T-cell (primary cell): ENCODE measurements at regions not wholly inside any gene's neighbourhood (a gene's known extent, or its start where the extent isn't known, plus 50 kb on each side); places are given as distances from the start of the nearest gene placed in this dataset.

Experiments used
- ATAC-seq, 4 experiments: fragments of 200-7000 bp in 3 of 4; fragments of 150-1000 bp in 1 of 4; cut with Tn5 transposase; replicated peaks in 1 of 4; 1 replicate in 3 of 4; 2 replicates in 1 of 4; pipeline ENCODE4 v1.10.0; 2021; ENCODE audit warnings: moderate library complexity in 3 of 4, mild to moderate bottlenecking in 2 of 4, moderate number of reproducible peaks in 1 of 4
- CTCF ChIA-PET, 2 donors: fragments of 300-600 bp; sonication (Branson Sonifier 250); formaldehyde crosslinking; loops; one replicate each; lab custom pipeline; 2022; ENCODE audit warnings: antibody characterized with exemption in 2 of 2; lab: Charles Lee
- POLR2A ChIA-PET, 2 donors: fragments of 300-600 bp; sonication (Branson Sonifier 250); formaldehyde crosslinking; loops; one replicate each; lab custom pipeline; 2022; ENCODE audit warnings: antibody characterized with exemption in 2 of 2; lab: Charles Lee
- DNase-seq, 35 experiments: peaks; one replicate each; pipeline versions ENCODE4 v3.0.0 to v3.0.0-alpha.2; 2013 to 2023
- H3K27ac ChIP-seq: one replicate; pipeline ENCODE4 v1.5.1; 2013; ENCODE audit warnings: low read length
- H3K27me3 ChIP-seq, 2 experiments: replicated peaks in 1 of 2; 1 replicate in 1 of 2; 2 replicates in 1 of 2; pipeline versions ENCODE4 v1.6.1 to v1.7.0; 2013; ENCODE audit warnings: low read length in 1 of 2, mixed read lengths in 1 of 2; ENCODE audit not compliant: control insufficient read depth in 2 of 2, insufficient read depth in 2 of 2; ENCODE audit errors: extremely low read depth in 1 of 2
- H3K36me3 ChIP-seq, 2 donors: 1 replicate in 1 of 2; 2 replicates in 1 of 2; pipeline versions ENCODE4 v1.6.1 to v1.7.0; 2013; ENCODE audit warnings: low read length in 1 of 2; ENCODE audit not compliant: control insufficient read depth in 2 of 2, insufficient read depth in 1 of 2; ENCODE audit errors: extremely low read depth in 1 of 2
- H3K4me1 ChIP-seq, 2 experiments: 1 replicate in 1 of 2; 2 replicates in 1 of 2; pipeline versions ENCODE4 v1.6.1 to v1.7.0; 2013; ENCODE audit warnings: low read length in 2 of 2, mixed read lengths in 1 of 2; ENCODE audit not compliant: insufficient read depth in 2 of 2, control insufficient read depth in 1 of 2; ENCODE audit errors: extremely low read depth in 1 of 2
- H3K4me3 ChIP-seq, 2 donors: 1 replicate in 1 of 2; 2 replicates in 1 of 2; pipeline versions ENCODE4 v1.5.1 to v1.7.0; 2013; ENCODE audit warnings: mild to moderate bottlenecking in 2 of 2, low read length in 1 of 2, moderate library complexity in 1 of 2; ENCODE audit not compliant: control insufficient read depth in 1 of 2; ENCODE audit errors: extremely low read depth in 1 of 2
- H3K9me3 ChIP-seq: 2 replicates; pipeline ENCODE4 v1.7.0; 2013
- H3K27ac Mint-ChIP-seq, 2 donors: one replicate each; pipeline ENCODE4 v1.8.0; 2020 to 2021; ENCODE audit warnings: mild to moderate bottlenecking in 2 of 2, mixed read lengths in 2 of 2
- H3K27me3 Mint-ChIP-seq, 2 donors: one replicate each; pipeline ENCODE4 v1.8.0; 2021 to 2022; ENCODE audit warnings: mixed read lengths in 2 of 2
- H3K36me3 Mint-ChIP-seq: one replicate; pipeline ENCODE4 v1.8.0; 2021; ENCODE audit warnings: mixed read lengths
- H3K4me1 Mint-ChIP-seq, 3 donors: one replicate each; pipeline ENCODE4 v1.8.0; 2020 to 2022; ENCODE audit warnings: mixed read lengths in 3 of 3, mild to moderate bottlenecking in 1 of 3
- H3K4me3 Mint-ChIP-seq, 3 donors: one replicate each; pipeline ENCODE4 v1.8.0; 2020 to 2022; ENCODE audit warnings: mild to moderate bottlenecking in 3 of 3, mixed read lengths in 3 of 3, moderate library complexity in 3 of 3
- H3K9me3 Mint-ChIP-seq, 3 donors: one replicate each; pipeline ENCODE4 v1.8.0; 2020 to 2022; ENCODE audit warnings: mixed read lengths in 3 of 3
- WGBS: methylation state at CpG from one replicate; pipeline ENCODE4 v1.1.5; 2013; ENCODE audit warnings: missing lambda C conversion rate; ENCODE audit not compliant: insufficient coverage; 5-methylcytosine and 5-hydroxymethylcytosine counted together

DNA sequence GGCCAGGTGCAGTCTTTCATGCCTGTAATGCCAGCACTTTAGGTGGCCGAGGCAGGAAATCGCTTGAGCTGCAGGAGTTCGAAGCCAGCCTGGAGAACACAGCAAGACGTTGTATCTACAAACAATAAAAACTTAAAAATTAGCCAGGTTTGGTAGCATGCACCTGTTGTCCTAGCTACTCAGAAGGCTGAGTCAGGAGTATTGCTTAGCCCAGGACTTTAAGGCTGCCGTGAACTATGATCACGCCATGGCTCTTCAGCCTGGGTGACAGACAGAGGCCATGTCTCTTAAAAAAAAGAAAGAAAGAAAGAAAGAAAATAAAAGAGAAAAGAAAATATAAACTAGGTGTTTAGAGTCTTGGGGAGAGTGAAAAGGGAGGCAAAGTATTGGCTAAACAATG, 96.4 kb upstream of the PDE5A start:
- ChIA-PET CTCF (no interaction called here), POLR2A (interaction anchor here in 1 of 2 donors (0.7 kb wide), 1 partner anchor 38 kb away, joined by 3 read pairs; no protein-coding TSS in a partner anchor)
- DNase-seq (no peak), ATAC-seq (no peak)
- Mint-ChIP-seq H3K36me3 (no peaks in the 10 kb centered on the region), H3K4me1 (no peaks in the 10 kb centered on the region), H3K4me3 (no peak overlapping the region), H3K9me3 (peaks cover 0 to 8% (median 4%) of the 10 kb centered on the region in 3 donors), H3K27ac (no peak overlapping the region), H3K27me3 (no peaks in the 10 kb centered on the region)
- no peaks in the 10 kb centered on the region for H3K36me3 ChIP-seq
- H3K4me3 ChIP-seq, result no peak overlapping the region
- no peaks in the 10 kb centered on the region for H3K27me3 ChIP-seq
- no peaks in the 10 kb centered on the region for H3K4me1 ChIP-seq
- 92% methylated on average over 6 of the region's 6 CpGs for WGBS
- H3K27ac ChIP-seq, result no peak overlapping the region
- no peaks in the 10 kb centered on the region for H3K9me3 ChIP-seq

DNA sequence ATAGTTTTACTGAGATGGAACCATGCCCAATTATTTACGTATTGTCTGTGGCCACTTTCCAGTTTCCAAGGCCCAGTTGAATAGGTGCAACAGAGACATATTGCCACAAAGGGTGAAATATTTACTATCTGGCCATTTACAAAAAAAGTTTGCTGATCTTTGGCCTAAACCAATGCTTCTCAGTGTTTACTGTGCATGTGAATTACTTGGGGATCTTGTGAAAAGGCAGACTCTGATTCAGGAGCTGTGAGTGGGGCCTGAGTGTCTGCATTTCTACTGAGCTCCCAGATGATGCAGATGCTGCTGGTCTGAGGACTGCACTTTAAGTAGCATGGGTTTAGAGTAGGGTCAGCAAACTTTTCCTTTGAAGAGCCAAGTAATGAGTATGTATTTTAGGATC, 94.1 kb upstream of the PDE5A start:
- ATAC-seq, result no peak
- no CpG with 5 or more reads among the region's 1 CpG for WGBS

DNA sequence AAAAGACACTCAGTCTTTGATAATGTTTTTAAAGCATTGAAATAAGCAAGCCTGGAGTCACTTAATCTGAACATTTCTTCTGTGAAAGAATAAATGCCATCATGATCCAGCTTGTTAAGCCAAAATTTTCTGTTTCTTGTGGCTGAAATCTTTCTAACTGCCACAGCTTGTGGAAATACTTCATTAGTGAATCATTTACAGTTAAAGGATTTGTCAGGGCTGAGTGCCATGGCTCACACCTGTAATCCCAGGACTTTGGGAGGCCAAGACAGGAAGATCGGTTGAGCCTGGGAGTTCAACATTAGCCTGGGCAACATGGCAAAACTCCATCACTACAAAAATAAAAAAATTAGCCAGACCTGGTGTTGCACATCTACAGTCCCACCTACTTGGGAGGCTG, 93.3 kb upstream of the PDE5A start:
- Mint-ChIP-seq H3K4me3 (no peak overlapping the region), H3K27me3 (no peaks in the 10 kb centered on the region), H3K4me1 (no peaks in the 10 kb centered on the region), H3K9me3 (peaks cover 7 to 22% (median 13%) of the 10 kb centered on the region in 3 donors), H3K36me3 (no peaks in the 10 kb centered on the region), H3K27ac (no peak overlapping the region)
- ChIA-PET CTCF (no interaction called here), POLR2A (no interaction called here)
- H3K9me3 ChIP-seq, result no peaks in the 10 kb centered on the region
- H3K27ac ChIP-seq, result no peak overlapping the region
- WGBS, result no CpG with 5 or more reads among the region's 1 CpG
- ATAC-seq (no peak), DNase-seq (no peak)
- H3K4me3 ChIP-seq, result no peak overlapping the region
- H3K36me3 ChIP-seq, result no peaks in the 10 kb centered on the region
- H3K27me3 ChIP-seq, result no peaks in the 10 kb centered on the region
- H3K4me1 ChIP-seq, result no peaks in the 10 kb centered on the region

More for the DNA sequence above, 94.1 kb upstream of the PDE5A start:
- H3K9me3 Mint-ChIP-seq, result peaks cover 7 to 22% (median 13%) of the 10 kb centered on the region in 3 donors
- Histone ChIP-seq H3K4me1 (no peaks in the 10 kb centered on the region), H3K4me3 (no peak overlapping the region), H3K9me3 (no peaks in the 10 kb centered on the region), H3K27ac (no peak overlapping the region), H3K36me3 (no peaks in the 10 kb centered on the region), H3K27me3 (no peaks in the 10 kb centered on the region)
- CTCF ChIA-PET, result no interaction called here
- POLR2A ChIA-PET, result no interaction called here
- no peaks in the 10 kb centered on the region for H3K4me1 Mint-ChIP-seq
- H3K4me3 Mint-ChIP-seq, result no peak overlapping the region
- H3K27me3 Mint-ChIP-seq, result no peaks in the 10 kb centered on the region
- no peak for DNase-seq
- H3K27ac Mint-ChIP-seq, result no peak overlapping the region
- H3K36me3 Mint-ChIP-seq, result no peaks in the 10 kb centered on the region

DNA sequence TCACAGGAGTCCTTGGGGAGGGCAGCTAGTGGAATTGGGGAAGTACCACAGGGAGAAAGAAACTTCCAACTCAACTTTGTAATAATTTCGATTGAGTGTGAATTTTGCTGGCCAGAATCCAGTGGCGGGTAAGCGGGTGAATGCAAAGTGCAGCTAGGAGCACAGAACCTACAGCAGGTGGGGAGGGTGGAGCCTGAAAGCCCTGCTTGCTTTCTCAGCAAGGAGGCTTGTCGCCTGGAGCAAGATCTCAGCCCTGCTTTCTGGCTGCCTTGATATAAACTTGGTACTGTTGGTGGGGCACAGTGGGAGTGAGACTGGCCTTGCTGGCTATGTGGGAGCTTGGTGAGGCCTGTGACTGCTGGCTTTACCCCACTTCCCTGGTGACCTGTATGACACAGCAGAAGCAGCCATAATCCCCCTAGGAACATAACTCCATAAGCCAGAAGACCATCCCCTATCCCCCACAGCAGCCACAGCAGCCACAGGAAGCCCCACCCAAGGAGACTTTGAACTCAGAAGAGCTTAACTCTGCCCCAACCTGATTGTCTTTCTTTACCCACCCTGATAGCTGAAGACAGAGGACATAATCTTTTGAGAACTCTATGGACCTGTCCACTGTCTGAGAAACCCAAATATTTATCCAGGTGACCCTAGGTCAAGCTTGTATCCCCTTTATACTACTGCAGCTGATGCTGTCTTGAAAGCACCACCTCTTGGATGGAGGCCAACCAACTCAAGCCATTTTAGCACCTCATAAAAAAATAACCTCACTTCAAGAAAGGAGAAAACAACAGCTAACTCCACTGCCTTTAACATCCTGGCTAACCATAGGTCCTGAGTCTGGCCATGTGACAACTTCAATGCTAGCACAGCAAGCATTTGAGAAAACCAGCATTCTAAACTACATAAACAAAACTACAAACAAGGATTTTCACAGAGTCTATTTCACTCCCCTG, 87.2 kb upstream of the PDE5A start:
- H3K27me3 Mint-ChIP-seq, result peaks cover 3 to 12% of the 10 kb centered on the region in 2 donors
- no peaks in the 10 kb centered on the region for H3K4me1 Mint-ChIP-seq
- peaks cover 0 to 5% of the 10 kb centered on the region in 2 experiments for H3K27me3 ChIP-seq
- H3K27ac Mint-ChIP-seq, result no peak overlapping the region
- POLR2A ChIA-PET, result no interaction called here
- 90% methylated on average over 2 of the region's 4 CpGs for WGBS
- ATAC-seq (no peak), DNase-seq (no peak)
- H3K9me3 ChIP-seq, result no peaks in the 10 kb centered on the region
- H3K36me3 ChIP-seq, result no peaks in the 10 kb centered on the region
- H3K9me3 Mint-ChIP-seq, result peaks cover 19 to 40% (median 30%) of the 10 kb centered on the region in 3 donors
- no peak overlapping the region for H3K27ac ChIP-seq
- no peak overlapping the region for H3K4me3 Mint-ChIP-seq
- H3K36me3 Mint-ChIP-seq, result no peaks in the 10 kb centered on the region
- CTCF ChIA-PET, result interaction anchor here in 1 of 2 donors (0.6 kb wide), 1 partner anchor 20 kb away, joined by 3 read pairs; no protein-coding TSS in a partner anchor
- H3K4me1 ChIP-seq, result no peaks in the 10 kb centered on the region
- H3K4me3 ChIP-seq, result no peak overlapping the region

GRCh38 chr4:119709418-119709817, 80.8 kb upstream of the PDE5A start:
- CTCF ChIA-PET, result no interaction called here
- H3K4me3 Mint-ChIP-seq, result no peak overlapping the region
- DNase-seq (no peak), ATAC-seq (no peak)
- WGBS, result no CpG with 5 or more reads among the region's 2 CpGs
- H3K27ac Mint-ChIP-seq, result no peak overlapping the region
- H3K9me3 ChIP-seq, result no peaks in the 10 kb centered on the region
- H3K27me3 Mint-ChIP-seq, result peaks cover 3 to 19% of the 10 kb centered on the region in 2 donors
- no peaks in the 10 kb centered on the region for H3K4me1 ChIP-seq
- H3K36me3 Mint-ChIP-seq, result no peaks in the 10 kb centered on the region
- no peak overlapping the region for H3K27ac ChIP-seq
- no peaks in the 10 kb centered on the region for H3K36me3 ChIP-seq
- no peaks in the 10 kb centered on the region for H3K4me1 Mint-ChIP-seq
- H3K27me3 ChIP-seq, result no peaks in the 10 kb centered on the region
- POLR2A ChIA-PET, result no interaction called here
- no peak overlapping the region for H3K4me3 ChIP-seq
- peaks cover 0 to 13% (median under 1%) of the 10 kb centered on the region in 3 donors for H3K9me3 Mint-ChIP-seq

DNA sequence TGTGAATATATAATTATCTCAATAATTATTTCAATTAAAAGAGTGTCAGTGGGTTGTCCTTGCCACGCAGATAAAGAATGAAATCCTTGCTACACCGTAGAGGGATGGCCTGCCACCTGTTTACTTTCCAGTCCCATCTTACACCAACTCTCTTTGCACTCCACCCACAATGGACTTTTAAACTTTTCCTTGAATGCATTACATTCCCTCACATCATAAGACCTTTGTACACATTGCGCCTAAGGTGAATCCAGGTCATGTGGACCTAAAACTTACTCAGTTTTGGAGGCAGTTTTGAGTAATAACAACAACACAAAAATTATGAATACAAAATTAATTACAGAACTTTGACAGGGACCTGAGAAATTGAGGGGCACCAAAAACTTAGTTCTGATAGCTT, 78.7 kb upstream of the PDE5A start:
- no peak for ATAC-seq
- H3K4me1 ChIP-seq, result no peaks in the 10 kb centered on the region
- ChIA-PET POLR2A (no interaction called here), CTCF (no interaction called here)
- Mint-ChIP-seq H3K36me3 (no peaks in the 10 kb centered on the region), H3K4me1 (no peaks in the 10 kb centered on the region), H3K27ac (no peak overlapping the region), H3K9me3 (peaks cover 0 to 6% (median 0%) of the 10 kb centered on the region in 3 donors), H3K27me3 (peaks cover 3 to 14% of the 10 kb centered on the region in 2 donors), H3K4me3 (no peak overlapping the region)
- H3K27me3 ChIP-seq, result no peaks in the 10 kb centered on the region
- H3K9me3 ChIP-seq, result no peaks in the 10 kb centered on the region
- H3K36me3 ChIP-seq, result no peaks in the 10 kb centered on the region
- no peak overlapping the region for H3K27ac ChIP-seq
- no peak for DNase-seq
- no peak overlapping the region for H3K4me3 ChIP-seq
- WGBS, result no CpG with 5 or more reads among the region's 3 CpGs
